ENCODE measurements at regions not wholly inside any gene's neighbourhood (a gene's known extent, or its start where the extent isn't known, plus 50 kb on each side); places are given as distances from the start of the nearest gene placed in this dataset.

- DNase-seq (ENCODE audit: low spot score), result no peak
- intact Hi-C loops (cut with DNase I), result no loop called here
Observed at GRCh38 chr6:54624216-54624615, 222.4 kb upstream of the FAM83B start.

- no peak for DNase-seq (ENCODE audit: low spot score)
- intact Hi-C loops (cut with DNase I), result no loop called here
Observed at GRCh38 chr6:54624779-54625178, 221.8 kb upstream of the FAM83B start.

- DNase-seq (ENCODE audit: low spot score), result no peak
- intact Hi-C loops (cut with DNase I), result no loop called here
Observed at GRCh38 chr6:54629131-54629530, 217.4 kb upstream of the FAM83B start.

GRCh38 chr6:54632984-54633565 is 213.5 kb upstream of the FAM83B start:
- intact Hi-C loops (cut with DNase I), result no loop called here
- no peak for DNase-seq (ENCODE audit: low spot score)

- intact Hi-C loops (cut with DNase I), result no loop called here
- no peak for DNase-seq (ENCODE audit: low spot score)
Observed at GRCh38 chr6:54633601-54634000, 213.0 kb upstream of the FAM83B start.

GRCh38 chr6:54640911-54641310 is 205.7 kb upstream of the FAM83B start:
- intact Hi-C loops (cut with DNase I), result no loop called here
- no peak for DNase-seq (ENCODE audit: low spot score)

- no peak for DNase-seq (ENCODE audit: low spot score)
- intact Hi-C loops (cut with DNase I), result no loop called here
Observed at GRCh38 chr6:54646069-54646950, 200.3 kb upstream of the FAM83B start.

- intact Hi-C loops (cut with DNase I), result no loop called here
- no peak for DNase-seq (ENCODE audit: low spot score)
Observed at GRCh38 chr6:54646951-54647664, 199.5 kb upstream of the FAM83B start.

- DNase-seq (ENCODE audit: low spot score), result no peak
- intact Hi-C loops (cut with DNase I), result no loop called here
Observed at GRCh38 chr6:54654381-54654780, 192.2 kb upstream of the FAM83B start.

GRCh38 chr6:54655162-54655561 is 191.4 kb upstream of the FAM83B start:
- intact Hi-C loops (cut with DNase I), result no loop called here
- DNase-seq (ENCODE audit: low spot score), result no peak

GRCh38 chr6:54665278-54665677 is 181.3 kb upstream of the FAM83B start:
- DNase-seq (ENCODE audit: low spot score), result no peak
- intact Hi-C loops (cut with DNase I), result no loop called here

- DNase-seq (ENCODE audit: low spot score), result no peak
- intact Hi-C loops (cut with DNase I), result no loop called here
Observed at GRCh38 chr6:54680531-54680930, 166.0 kb upstream of the FAM83B start.

GRCh38 chr6:54681267-54681666 is 165.3 kb upstream of the FAM83B start:
- no peak for DNase-seq (ENCODE audit: low spot score)
- intact Hi-C loops (cut with DNase I), result no loop called here

GRCh38 chr6:54681987-54682386 is 164.6 kb upstream of the FAM83B start:
- DNase-seq (ENCODE audit: low spot score), result no peak
- intact Hi-C loops (cut with DNase I), result no loop called here

GRCh38 chr6:54689620-54690019 is 157.0 kb upstream of the FAM83B start:
- intact Hi-C loops (cut with DNase I), result no loop called here
- no peak for DNase-seq (ENCODE audit: low spot score)

- intact Hi-C loops (cut with DNase I), result no loop called here
- no peak for DNase-seq (ENCODE audit: low spot score)
Observed at GRCh38 chr6:54690596-54690995, 156.0 kb upstream of the FAM83B start.

GRCh38 chr6:54694928-54695532 is 151.5 kb upstream of the FAM83B start:
- intact Hi-C loops (cut with DNase I), result no loop called here

GRCh38 chr6:54695815-54696214 is 150.8 kb upstream of the FAM83B start:
- intact Hi-C loops (cut with DNase I), result no loop called here
- no peak for DNase-seq (ENCODE audit: low spot score)

More at GRCh38 chr6:54694928-54695532, 151.5 kb upstream of the FAM83B start:
- no peak for DNase-seq (ENCODE audit: low spot score)

GRCh38 chr6:54697424-54697823 is 149.1 kb upstream of the FAM83B start:
- intact Hi-C loops (cut with DNase I), result no loop called here
- DNase-seq (ENCODE audit: low spot score), result no peak

- no peak for DNase-seq (ENCODE audit: low spot score)
- intact Hi-C loops (cut with DNase I), result no loop called here
Observed at GRCh38 chr6:54698974-54699373, 147.6 kb upstream of the FAM83B start.
